AG09319 (cell line): ENCODE measurements at regions not wholly inside any gene's neighbourhood (a gene's known extent, or its start where the extent isn't known, plus 50 kb on each side); places are given as distances from the start of the nearest gene placed in this dataset.
"Not testable (repeated sequence)": the region's sequence is repeated elsewhere in the genome, so short reads cannot be mapped to it uniquely, and the experiment has no call there.

Experiments
- DNase-seq: peaks from one replicate; pipeline ENCODE4 v3.0.0-alpha.2; 2010; ENCODE audit warnings: low read depth; ENCODE audit errors: extremely low read depth
- CTCF ChIP-seq: IDR thresholded peaks from 2 replicates; pipeline ENCODE4 v1.5.1; 2011; ENCODE audit warnings: low read depth, mild to moderate bottlenecking, inconsistent platforms, low read length, moderate library complexity

GRCh38 chr20:5670036-5670536 lies 59.3 kb upstream of the GPCPD1 start:
- TF ChIP-seq CTCF, result no peak
- DNase-seq, result no peak

GRCh38 chr20:5668529-5668868 lies 57.7 kb upstream of the GPCPD1 start:
- DNase-seq, result no peak
- no peak for TF ChIP-seq CTCF

- DNase-seq, result no peak
Observed at GRCh38 chr20:5667705-5668528, 57.1 kb upstream of the GPCPD1 start.

GRCh38 chr20:5665417-5665816 lies 54.6 kb upstream of the GPCPD1 start:
- no peak for TF ChIP-seq CTCF
- no peak for DNase-seq

More at GRCh38 chr20:5667705-5668528, 57.1 kb upstream of the GPCPD1 start:
- no peak for TF ChIP-seq CTCF

- no peak for TF ChIP-seq CTCF
- no peak for DNase-seq
Observed at GRCh38 chr20:5663396-5663795, 52.6 kb upstream of the GPCPD1 start.

GRCh38 chr20:5662769-5663168 lies 52.0 kb upstream of the GPCPD1 start:
- TF ChIP-seq CTCF, result no peak
- no peak for DNase-seq

- not testable (repeated sequence) for DNase-seq
Observed at GRCh38 chr20:5660756-5661155, 50.0 kb upstream of the GPCPD1 start.
